GM18873 (cell line): ENCODE measurements at regions not wholly inside any gene's neighbourhood (a gene's known extent, or its start where the extent isn't known, plus 50 kb on each side); places are given as distances from the start of the nearest gene placed in this dataset.

Experiments
- ATAC-seq: cut with Tn5 transposase; IDR thresholded peaks from one replicate; pipeline ENCODE4 v1.9.1; 2021; ENCODE audit warnings: mild to moderate bottlenecking, moderate library complexity, moderate number of reproducible peaks; ENCODE audit not compliant: unreplicated experiment, low FRiP score

DNA sequence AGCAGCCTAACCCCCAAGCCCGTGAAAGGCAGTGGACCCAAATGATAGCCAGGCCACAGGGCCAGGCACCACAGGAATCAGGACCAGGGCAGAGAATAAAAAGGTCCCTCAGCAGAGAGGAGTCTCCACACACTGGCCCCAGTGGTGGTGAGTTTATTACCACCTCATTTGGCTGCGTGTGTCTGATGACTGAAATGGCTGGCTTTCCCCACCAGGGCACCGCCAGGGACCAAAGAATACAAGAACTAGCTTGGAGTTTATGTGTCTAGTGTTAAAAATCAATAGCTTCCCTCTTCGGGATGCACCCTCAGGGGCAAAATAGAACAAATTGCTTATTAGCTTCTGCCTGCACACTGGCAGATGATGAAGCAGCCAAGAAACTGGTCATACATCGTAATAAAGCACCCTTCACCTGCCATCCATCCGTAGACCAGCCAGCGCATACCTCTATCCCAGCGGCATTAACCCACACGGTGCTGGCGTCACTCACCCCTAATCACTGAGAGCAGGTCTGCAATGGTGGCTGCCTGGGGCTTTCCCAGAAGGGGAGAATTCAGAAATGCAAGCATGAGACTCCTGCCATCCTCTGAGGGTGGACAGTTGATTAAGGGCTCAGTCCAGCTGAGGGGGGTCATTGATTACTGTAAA, 223.7 kb upstream of the ZMIZ1 start:
- no peak for ATAC-seq

GRCh38 chr10:78846071-78846470, 222.7 kb upstream of the ZMIZ1 start:
- ATAC-seq = no peak

DNA sequence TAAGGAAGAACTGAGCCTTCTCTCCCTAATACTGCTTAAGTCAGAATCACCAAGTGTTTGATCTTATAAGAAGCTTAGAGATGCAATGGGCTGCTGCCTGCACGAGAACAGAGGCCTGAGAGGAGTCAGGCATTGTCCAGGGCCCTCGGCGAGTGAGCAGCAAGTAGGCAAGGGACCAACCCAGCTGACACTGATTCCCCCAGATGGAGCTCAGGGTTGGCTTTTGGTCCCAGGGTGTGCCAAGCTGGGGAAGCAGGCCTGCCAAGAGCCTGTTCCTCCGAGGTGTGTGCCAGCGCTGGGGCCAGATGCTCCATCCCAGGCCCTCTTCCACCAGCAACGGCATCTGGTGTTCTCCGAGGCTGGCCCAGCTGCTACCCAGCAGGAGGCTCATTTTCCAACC, 222.0 kb upstream of the ZMIZ1 start:
- ATAC-seq = no peak

DNA sequence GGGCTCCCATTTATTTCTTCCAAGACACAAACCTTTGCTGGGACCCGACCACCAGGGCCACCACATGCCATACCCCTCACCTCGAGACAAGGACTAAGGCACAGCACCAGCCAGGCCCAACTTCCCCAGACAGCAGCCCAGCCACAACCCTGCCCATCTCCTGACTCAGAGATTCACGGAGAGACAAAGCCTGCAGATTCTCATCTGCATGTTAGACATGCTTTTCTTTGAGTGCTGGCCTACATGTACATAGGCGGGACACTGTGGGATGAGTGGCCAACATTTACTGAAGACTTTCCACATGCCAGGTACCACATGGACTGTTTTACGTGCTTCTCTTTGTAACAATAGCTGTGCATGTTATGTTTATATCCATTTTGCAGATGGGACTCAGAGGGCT, 221.3 kb upstream of the ZMIZ1 start:
- no peak for ATAC-seq

DNA sequence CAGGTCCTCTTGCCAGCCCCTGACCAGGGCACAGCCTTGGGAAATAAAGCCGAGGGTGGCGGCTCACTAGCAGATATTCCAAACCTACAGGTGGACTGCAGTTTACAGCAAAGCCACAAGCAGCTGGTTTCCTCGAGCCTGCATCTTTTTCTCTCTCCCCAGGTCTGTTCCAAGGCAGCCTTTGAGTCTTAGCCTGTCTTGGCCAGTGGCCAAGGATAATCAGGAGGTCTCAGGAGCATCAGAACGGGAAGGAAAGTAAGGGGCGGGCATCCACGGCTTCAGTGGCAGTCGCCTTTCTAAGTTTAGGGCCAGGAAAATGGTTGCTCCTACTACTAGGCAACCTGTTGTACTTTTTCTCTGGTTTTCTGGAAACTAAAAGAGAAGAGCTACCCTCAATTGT, 219.7 kb upstream of the ZMIZ1 start:
- no peak for ATAC-seq

- no peak for ATAC-seq
Measured at GRCh38 chr10:78849731-78850130, 219.0 kb upstream of the ZMIZ1 start.

- no peak for ATAC-seq
Measured at GRCh38 chr10:78850644-78851435, 217.9 kb upstream of the ZMIZ1 start.

- ATAC-seq = no peak
Measured at GRCh38 chr10:78851647-78852046, 217.1 kb upstream of the ZMIZ1 start.

DNA sequence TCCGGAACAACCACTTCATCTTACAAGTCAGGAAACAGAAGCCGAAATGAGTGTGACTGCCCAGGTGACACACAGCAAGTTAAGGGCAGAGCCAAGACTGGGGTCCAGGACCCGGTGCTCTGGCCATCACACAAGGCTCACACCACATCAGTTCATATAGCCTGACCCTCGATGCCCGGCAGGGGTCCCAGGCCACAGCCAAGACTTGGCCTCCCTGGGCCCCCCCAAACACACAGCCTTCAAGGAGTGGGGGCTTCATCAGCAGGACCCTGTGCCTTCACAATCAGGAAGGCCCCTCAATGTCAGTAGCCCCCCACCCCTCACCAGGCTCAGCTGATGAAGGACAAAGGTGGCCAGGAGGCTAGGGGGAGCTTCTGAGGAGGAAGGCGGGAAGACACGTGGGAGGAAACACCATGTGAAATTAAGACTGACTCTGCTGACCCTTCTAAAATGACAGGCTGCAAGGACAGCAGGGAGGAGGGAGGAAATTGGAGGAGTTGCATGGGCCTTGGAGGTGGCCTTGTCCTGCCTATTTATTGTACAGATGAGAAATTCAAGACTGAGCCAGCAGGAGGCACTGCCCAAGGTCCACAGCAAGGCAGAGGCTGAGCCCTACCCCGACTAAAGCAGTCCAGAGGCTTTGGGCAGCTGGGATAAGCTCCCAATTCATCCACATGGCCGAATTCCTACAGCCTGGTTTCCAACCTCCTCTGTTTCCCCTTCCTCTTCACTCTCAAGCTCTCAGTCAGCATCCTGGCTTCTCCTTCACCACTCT, 216.1 kb upstream of the ZMIZ1 start:
- no peak for ATAC-seq

DNA sequence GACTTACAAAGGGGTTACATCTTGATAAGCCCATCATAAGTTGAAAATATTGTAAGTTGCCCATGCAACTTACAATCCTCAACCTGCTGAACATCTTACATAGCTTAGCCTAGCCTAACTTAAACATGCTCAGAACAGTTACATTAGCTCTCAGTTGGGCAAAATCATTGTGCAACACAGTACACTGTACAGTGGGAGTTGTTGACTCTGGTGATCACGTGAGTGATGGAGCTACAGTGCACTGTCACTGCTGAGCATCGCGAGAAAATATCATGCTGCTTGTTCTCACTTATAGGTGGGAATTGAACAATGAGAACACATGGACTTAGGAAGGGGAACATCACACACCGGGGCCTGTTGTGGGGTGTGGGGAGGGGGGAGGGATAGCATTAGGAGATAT, 214.9 kb upstream of the ZMIZ1 start:
- ATAC-seq = no peak

- ATAC-seq = no peak
Measured at GRCh38 chr10:78856421-78856820, 212.3 kb upstream of the ZMIZ1 start.

DNA sequence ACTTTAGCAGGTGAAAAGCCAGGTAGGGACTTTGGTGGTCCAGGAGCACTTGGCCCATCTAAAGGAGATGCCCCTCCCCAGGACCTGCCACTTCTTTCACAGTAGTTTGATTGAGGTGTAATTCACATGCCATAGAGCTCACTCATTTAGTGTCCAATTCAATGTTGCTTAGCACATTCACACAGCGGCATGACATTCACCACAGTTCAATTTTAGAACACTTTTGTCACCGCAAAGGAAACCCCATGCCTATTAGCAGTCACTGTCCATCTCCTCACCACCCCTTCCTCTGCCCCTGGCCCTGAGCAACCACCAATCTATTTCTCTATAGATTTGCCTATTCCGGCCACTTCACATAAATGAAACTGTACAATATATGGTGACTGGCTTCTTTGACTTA, 211.6 kb upstream of the ZMIZ1 start:
- ATAC-seq = no peak

DNA sequence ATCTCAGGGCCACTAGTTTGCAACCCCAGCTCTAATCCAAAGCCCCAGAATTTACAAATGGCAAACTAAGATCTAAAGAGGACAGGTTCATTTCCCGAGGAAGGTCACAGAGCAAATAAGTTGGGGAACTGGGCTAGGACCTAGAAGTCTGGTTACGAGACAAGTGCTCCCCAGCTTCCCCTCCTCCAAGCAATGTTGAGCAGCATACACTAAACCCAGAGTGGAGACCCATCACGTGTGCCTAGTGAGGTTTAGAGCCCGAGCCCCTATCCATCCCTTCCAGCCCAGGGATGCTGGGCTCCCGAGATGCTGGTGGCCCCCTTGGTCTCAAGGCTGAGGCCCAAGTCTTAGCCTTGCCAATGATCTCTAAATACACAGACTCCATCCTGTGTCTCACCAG, 209.5 kb upstream of the ZMIZ1 start:
- ATAC-seq = no peak

- ATAC-seq = no peak
Measured at GRCh38 chr10:78859769-78860168, 209.0 kb upstream of the ZMIZ1 start.

DNA sequence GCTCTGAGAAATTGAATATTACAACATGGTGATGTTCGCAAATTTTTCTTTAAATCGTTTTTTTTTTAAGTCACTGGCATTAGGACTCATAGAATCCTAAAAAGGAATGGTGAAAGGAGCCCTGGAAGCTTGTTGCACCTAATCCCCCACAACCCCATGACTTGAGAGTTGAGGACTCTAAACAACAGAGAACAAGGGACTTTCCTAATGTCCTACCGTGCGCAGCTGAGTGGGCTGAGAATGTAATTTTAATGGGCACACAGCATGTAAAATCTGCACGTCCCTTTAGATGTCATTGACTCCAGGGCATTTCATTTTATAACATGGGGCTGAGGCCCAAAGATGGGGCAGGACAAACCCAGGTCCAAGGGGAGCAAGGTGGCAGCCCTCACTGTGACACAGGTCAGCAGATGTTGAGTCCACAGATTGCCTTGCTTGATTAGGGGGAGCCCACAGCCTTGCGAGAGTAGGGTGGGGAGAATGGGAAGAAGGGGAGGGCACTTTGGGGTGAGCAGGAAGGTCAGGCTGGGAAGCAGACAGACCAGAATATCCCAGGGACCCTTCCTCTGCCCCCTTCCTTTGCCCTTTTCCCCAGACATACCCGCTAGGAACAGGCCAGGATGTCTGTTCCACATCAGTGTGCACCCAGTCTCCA, 208.4 kb upstream of the ZMIZ1 start:
- ATAC-seq = no peak

DNA sequence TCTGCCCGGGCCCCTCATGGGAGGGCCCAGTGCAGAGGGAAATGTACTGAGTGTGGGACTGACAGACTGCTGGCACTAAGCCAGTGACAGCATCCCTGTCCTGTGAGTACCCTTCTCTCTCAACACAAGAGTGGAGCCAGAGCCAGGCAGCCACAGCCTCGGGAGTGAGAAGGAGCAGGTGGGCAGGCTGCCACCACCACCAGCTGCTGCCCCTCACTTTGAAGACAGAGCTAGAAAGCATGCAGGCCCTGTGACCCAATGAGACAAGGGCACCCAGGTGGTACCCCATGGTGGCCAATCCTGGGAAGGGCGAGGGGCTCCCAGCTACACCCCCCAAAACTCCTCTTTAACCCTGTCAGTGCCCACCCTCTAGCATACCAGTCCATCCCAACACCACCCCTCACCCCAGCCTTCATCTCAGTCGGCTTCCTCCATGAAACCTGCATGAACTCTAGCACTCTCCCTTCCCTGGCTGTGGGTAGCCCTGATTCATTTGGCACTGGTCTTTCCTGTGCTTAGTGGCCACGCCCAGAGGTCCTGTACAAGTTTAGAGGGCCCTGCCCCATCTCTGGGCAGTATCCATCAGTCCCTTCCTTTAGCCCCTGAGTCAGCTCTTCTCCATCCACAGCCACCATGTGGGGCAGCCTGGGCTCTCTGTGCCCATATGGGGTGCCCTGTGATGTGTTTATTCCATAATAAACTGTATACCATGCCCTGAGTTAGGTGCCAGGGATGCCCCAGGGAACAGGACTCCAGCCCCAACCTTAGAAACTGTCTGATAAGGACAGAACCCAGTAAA, 207.0 kb upstream of the ZMIZ1 start:
- ATAC-seq = no peak

DNA sequence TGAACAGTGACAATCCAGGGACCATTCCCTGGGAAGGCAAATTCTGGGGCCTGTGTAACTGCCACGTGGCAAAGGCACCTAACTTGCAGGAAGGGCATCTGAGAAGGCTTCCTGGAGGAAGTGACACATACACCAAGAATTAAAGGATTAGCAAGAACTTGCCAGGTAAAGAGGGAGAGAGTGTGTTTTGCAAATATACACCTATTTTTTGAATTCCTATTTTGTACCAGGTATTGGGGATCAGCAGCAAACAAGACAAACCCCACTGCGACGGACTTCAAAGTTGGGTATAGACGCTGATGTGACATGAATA, 206.5 kb upstream of the ZMIZ1 start:
- no peak for ATAC-seq

GRCh38 chr10:78863140-78863905, 205.4 kb upstream of the ZMIZ1 start:
- no peak for ATAC-seq

DNA sequence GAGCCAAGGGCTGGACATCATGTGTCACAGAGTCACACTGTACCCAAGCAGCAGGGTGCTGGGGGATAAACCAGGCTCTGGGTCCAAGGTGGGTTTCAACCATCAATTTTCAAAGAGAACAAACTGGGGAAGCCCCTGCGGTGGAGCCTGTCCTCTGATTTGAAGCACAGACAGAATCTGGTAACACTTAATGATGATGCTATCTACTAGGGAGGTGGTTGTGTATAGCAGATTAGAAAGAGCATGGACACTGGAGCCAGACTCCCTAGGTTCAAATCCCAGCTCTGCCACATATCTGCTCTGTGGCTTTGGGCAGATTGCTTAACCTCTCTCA, 204.9 kb upstream of the ZMIZ1 start:
- no peak for ATAC-seq
